ENCODE measurements at regions not wholly inside any gene's neighbourhood (a gene's known extent, or its start where the extent isn't known, plus 50 kb on each side); places are given as distances from the start of the nearest gene placed in this dataset.

GRCh38 chr13:76338003-76338402 lies 548.2 kb downstream of the KCTD12 start:
- H3K27me3 ChIP-seq (ENCODE audit: low read depth, low read length): no peaks in the 10 kb centered on the region
- H3K36me3 ChIP-seq (ENCODE audit: control insufficient read depth in 1 of 2, insufficient read depth in 2 of 2, low read length in 2 of 2): no peaks in the 10 kb centered on the region
- no peaks in the 10 kb centered on the region for H3K9me3 ChIP-seq (ENCODE audit: control insufficient read depth in 1 of 2, low read length in 2 of 2)
- H3K4me1 ChIP-seq (ENCODE audit: control insufficient read depth in 1 of 2, insufficient read depth in 2 of 2, low read length in 2 of 2): peaks cover 0 to 11% of the 10 kb centered on the region in 2 donors
- H3K4me3 ChIP-seq (ENCODE audit: low read depth in 1 of 2, low read length in 2 of 2): no peak overlapping the region
- H3K27ac ChIP-seq (ENCODE audit: low read length): no peak overlapping the region

DNA sequence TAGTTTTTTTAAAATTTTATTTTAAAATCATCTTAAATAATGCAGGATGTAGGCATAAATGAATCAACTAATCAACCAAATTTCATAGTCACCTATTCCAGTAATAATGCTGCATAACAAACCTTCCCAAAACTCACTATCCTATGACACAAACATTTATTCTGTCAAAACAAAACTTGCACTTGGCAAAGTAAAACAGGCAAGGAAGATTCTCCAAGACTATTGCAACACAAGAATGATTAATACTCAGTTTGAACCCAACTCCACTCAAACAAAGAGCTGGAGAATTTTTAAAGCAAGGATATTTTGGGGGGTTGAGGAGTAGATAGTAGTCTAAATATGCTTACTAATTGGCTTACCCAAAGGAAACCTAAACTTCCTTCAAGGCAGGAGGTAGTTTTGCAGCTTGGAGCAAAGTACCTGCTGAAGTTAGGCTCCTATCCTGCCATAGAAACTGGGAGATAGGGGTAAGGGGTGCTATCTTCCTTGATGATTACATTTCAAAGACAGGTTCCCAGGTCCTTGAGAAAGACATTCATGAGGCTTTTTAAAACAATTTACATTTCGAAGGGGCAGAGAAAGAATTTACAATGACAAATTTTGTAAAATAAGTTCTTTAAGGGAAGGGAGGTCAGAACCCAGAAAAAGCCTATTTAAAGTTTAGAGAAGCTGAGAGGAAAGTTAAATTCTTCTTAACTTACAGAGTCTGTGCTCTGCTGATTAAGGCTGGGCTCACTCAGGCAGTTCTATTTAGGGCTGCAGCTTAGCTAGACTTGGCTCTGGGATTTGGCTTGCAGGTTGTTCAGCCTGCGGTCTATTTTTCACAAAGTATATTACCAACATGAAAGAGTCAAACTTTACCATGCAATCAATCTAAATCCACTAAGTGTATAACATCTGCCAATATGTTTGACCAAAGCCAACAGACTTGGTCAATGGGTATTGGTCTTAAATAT lies 549.0 kb downstream of the KCTD12 start:
- no peak overlapping the region for H3K4me3 ChIP-seq (ENCODE audit: low read depth in 1 of 2, low read length in 2 of 2)
- H3K27ac ChIP-seq (ENCODE audit: low read length): no peak overlapping the region
- no peaks in the 10 kb centered on the region for H3K36me3 ChIP-seq (ENCODE audit: control insufficient read depth in 1 of 2, insufficient read depth in 2 of 2, low read length in 2 of 2)
- no peaks in the 10 kb centered on the region for H3K9me3 ChIP-seq (ENCODE audit: control insufficient read depth in 1 of 2, low read length in 2 of 2)
- H3K27me3 ChIP-seq (ENCODE audit: low read depth, low read length): no peaks in the 10 kb centered on the region
- peaks cover 0 to 11% of the 10 kb centered on the region in 2 donors for H3K4me1 ChIP-seq (ENCODE audit: control insufficient read depth in 1 of 2, insufficient read depth in 2 of 2, low read length in 2 of 2)

- peaks cover 0 to 18% of the 10 kb centered on the region in 2 donors for H3K4me1 ChIP-seq (ENCODE audit: control insufficient read depth in 1 of 2, insufficient read depth in 2 of 2, low read length in 2 of 2)
- H3K9me3 ChIP-seq (ENCODE audit: control insufficient read depth in 1 of 2, low read length in 2 of 2): no peaks in the 10 kb centered on the region
- no peaks in the 10 kb centered on the region for H3K27me3 ChIP-seq (ENCODE audit: low read depth, low read length)
- no peaks in the 10 kb centered on the region for H3K36me3 ChIP-seq (ENCODE audit: control insufficient read depth in 1 of 2, insufficient read depth in 2 of 2, low read length in 2 of 2)
- no peak overlapping the region for H3K27ac ChIP-seq (ENCODE audit: low read length)
- H3K4me3 ChIP-seq (ENCODE audit: low read depth in 1 of 2, low read length in 2 of 2): no peak overlapping the region
These were observed 550.7 kb downstream of the KCTD12 start for GRCh38 chr13:76335463-76335862.

DNA sequence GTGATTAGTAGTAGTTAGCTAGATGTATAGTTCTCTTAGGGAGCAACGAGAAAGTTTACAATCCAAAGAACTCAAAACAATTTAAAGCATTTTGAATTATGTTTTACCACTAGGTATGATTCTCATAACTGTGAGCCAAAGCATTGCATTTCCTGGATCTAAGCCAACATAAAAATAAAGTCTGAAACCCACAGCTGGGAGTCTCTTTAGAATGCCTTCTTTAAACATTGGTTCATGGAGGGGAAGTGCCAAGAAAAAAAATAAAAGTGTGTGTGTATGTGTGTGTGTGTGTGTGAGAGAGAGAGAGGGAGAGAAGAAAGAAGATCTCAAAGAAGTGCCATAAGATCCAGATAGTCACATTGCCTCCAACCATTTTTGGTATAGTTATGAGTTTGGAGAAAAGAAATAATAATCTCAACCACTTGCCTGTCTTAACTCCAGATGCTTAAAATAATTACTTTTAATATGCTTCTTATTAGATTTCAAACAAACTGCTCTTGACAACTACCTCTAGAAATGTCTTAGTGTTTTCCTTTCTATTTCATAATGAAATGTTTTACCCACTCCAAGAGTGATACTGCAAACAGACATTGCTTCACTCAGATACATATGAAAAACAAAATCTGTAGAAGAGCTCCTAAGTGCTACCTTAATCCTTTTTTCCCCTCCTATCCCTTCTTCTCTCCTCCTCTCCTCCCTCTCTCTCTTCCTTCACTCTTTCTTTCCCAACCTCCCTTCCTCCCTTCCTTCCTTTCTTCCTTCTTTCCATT lies 554.1 kb downstream of the KCTD12 start:
- Histone ChIP-seq H3K9me3 (ENCODE audit: control insufficient read depth in 1 of 2, low read length in 2 of 2) (peaks cover 0 to 4% of the 10 kb centered on the region in 2 donors), H3K27me3 (ENCODE audit: low read depth, low read length) (no peaks in the 10 kb centered on the region), H3K36me3 (ENCODE audit: control insufficient read depth in 1 of 2, insufficient read depth in 2 of 2, low read length in 2 of 2) (no peaks in the 10 kb centered on the region), H3K4me1 (ENCODE audit: control insufficient read depth in 1 of 2, insufficient read depth in 2 of 2, low read length in 2 of 2) (peaks cover 0 to 11% of the 10 kb centered on the region in 2 donors), H3K27ac (ENCODE audit: low read length) (no peak overlapping the region), H3K4me3 (ENCODE audit: low read depth in 1 of 2, low read length in 2 of 2) (no peak overlapping the region)

- Histone ChIP-seq H3K9me3 (ENCODE audit: control insufficient read depth in 1 of 2, low read length in 2 of 2) (peaks cover 0 to 4% of the 10 kb centered on the region in 2 donors), H3K4me1 (ENCODE audit: control insufficient read depth in 1 of 2, insufficient read depth in 2 of 2, low read length in 2 of 2) (peaks cover 0 to 8% of the 10 kb centered on the region in 2 donors), H3K27me3 (ENCODE audit: low read depth, low read length) (no peaks in the 10 kb centered on the region), H3K27ac (ENCODE audit: low read length) (no peak overlapping the region), H3K4me3 (ENCODE audit: low read depth in 1 of 2, low read length in 2 of 2) (no peak overlapping the region), H3K36me3 (ENCODE audit: control insufficient read depth in 1 of 2, insufficient read depth in 2 of 2, low read length in 2 of 2) (no peaks in the 10 kb centered on the region)
These were observed 555.4 kb downstream of the KCTD12 start for GRCh38 chr13:76330761-76331160.

GRCh38 chr13:76329866-76330580 lies 556.2 kb downstream of the KCTD12 start:
- Histone ChIP-seq H3K9me3 (ENCODE audit: control insufficient read depth in 1 of 2, low read length in 2 of 2) (peaks cover 0 to 4% of the 10 kb centered on the region in 2 donors), H3K27me3 (ENCODE audit: low read depth, low read length) (no peaks in the 10 kb centered on the region), H3K27ac (ENCODE audit: low read length) (no peak overlapping the region), H3K36me3 (ENCODE audit: control insufficient read depth in 1 of 2, insufficient read depth in 2 of 2, low read length in 2 of 2) (no peaks in the 10 kb centered on the region), H3K4me3 (ENCODE audit: low read depth in 1 of 2, low read length in 2 of 2) (no peak overlapping the region), H3K4me1 (ENCODE audit: control insufficient read depth in 1 of 2, insufficient read depth in 2 of 2, low read length in 2 of 2) (peaks cover 0 to 8% of the 10 kb centered on the region in 2 donors)

DNA sequence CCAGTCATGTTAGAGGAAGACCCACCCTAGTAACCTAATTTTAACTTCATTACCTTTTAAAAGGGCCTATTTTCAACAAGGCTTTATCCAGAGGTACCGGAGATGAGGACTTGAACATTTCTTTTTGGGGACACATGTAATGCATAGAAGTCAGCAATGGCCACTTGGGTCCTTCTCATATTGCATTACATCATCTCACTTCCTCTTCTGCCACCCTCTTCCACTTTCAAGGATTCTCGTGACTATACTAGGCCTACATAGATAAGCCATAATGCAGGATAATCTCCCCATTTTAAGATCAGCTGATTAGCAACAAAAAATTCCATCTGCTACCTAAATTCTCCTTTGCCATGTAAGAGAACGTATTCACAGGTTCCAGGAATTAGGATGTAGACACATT lies 557.2 kb downstream of the KCTD12 start:
- peaks cover 0 to 8% of the 10 kb centered on the region in 2 donors for H3K4me1 ChIP-seq (ENCODE audit: control insufficient read depth in 1 of 2, insufficient read depth in 2 of 2, low read length in 2 of 2)
- H3K27me3 ChIP-seq (ENCODE audit: low read depth, low read length): no peaks in the 10 kb centered on the region
- peaks cover 0 to 4% of the 10 kb centered on the region in 2 donors for H3K9me3 ChIP-seq (ENCODE audit: control insufficient read depth in 1 of 2, low read length in 2 of 2)
- H3K36me3 ChIP-seq (ENCODE audit: control insufficient read depth in 1 of 2, insufficient read depth in 2 of 2, low read length in 2 of 2): no peaks in the 10 kb centered on the region
- no peak overlapping the region for H3K4me3 ChIP-seq (ENCODE audit: low read depth in 1 of 2, low read length in 2 of 2)
- no peak overlapping the region for H3K27ac ChIP-seq (ENCODE audit: low read length)

GRCh38 chr13:76326343-76326742 lies 559.9 kb downstream of the KCTD12 start:
- Histone ChIP-seq H3K4me1 (ENCODE audit: control insufficient read depth in 1 of 2, insufficient read depth in 2 of 2, low read length in 2 of 2) (peaks cover 0 to 5% of the 10 kb centered on the region in 2 donors), H3K27ac (ENCODE audit: low read length) (no peak overlapping the region), H3K36me3 (ENCODE audit: control insufficient read depth in 1 of 2, insufficient read depth in 2 of 2, low read length in 2 of 2) (no peaks in the 10 kb centered on the region), H3K4me3 (ENCODE audit: low read depth in 1 of 2, low read length in 2 of 2) (no peak overlapping the region), H3K27me3 (ENCODE audit: low read depth, low read length) (no peaks in the 10 kb centered on the region), H3K9me3 (ENCODE audit: control insufficient read depth in 1 of 2, low read length in 2 of 2) (peaks cover 0 to 4% of the 10 kb centered on the region in 2 donors)

GRCh38 chr13:76319921-76320320 lies 566.3 kb downstream of the KCTD12 start:
- H3K4me1 ChIP-seq (ENCODE audit: control insufficient read depth in 1 of 2, insufficient read depth in 2 of 2, low read length in 2 of 2): no peaks in the 10 kb centered on the region
- H3K9me3 ChIP-seq (ENCODE audit: control insufficient read depth in 1 of 2, low read length in 2 of 2): no peaks in the 10 kb centered on the region
- H3K36me3 ChIP-seq (ENCODE audit: control insufficient read depth in 1 of 2, insufficient read depth in 2 of 2, low read length in 2 of 2): no peaks in the 10 kb centered on the region
- no peaks in the 10 kb centered on the region for H3K27me3 ChIP-seq (ENCODE audit: low read depth, low read length)
- no peak overlapping the region for H3K4me3 ChIP-seq (ENCODE audit: low read depth in 1 of 2, low read length in 2 of 2)
- H3K27ac ChIP-seq (ENCODE audit: low read length): no peak overlapping the region

- H3K27ac ChIP-seq (ENCODE audit: low read length): no peak overlapping the region
- no peak overlapping the region for H3K4me3 ChIP-seq (ENCODE audit: low read depth in 1 of 2, low read length in 2 of 2)
- no peaks in the 10 kb centered on the region for H3K36me3 ChIP-seq (ENCODE audit: control insufficient read depth in 1 of 2, insufficient read depth in 2 of 2, low read length in 2 of 2)
- no peaks in the 10 kb centered on the region for H3K4me1 ChIP-seq (ENCODE audit: control insufficient read depth in 1 of 2, insufficient read depth in 2 of 2, low read length in 2 of 2)
- no peaks in the 10 kb centered on the region for H3K27me3 ChIP-seq (ENCODE audit: low read depth, low read length)
- no peaks in the 10 kb centered on the region for H3K9me3 ChIP-seq (ENCODE audit: control insufficient read depth in 1 of 2, low read length in 2 of 2)
These were observed 569.1 kb downstream of the KCTD12 start for GRCh38 chr13:76316998-76317527.

- no peaks in the 10 kb centered on the region for H3K4me1 ChIP-seq (ENCODE audit: control insufficient read depth in 1 of 2, insufficient read depth in 2 of 2, low read length in 2 of 2)
- no peak overlapping the region for H3K4me3 ChIP-seq (ENCODE audit: low read depth in 1 of 2, low read length in 2 of 2)
- H3K9me3 ChIP-seq (ENCODE audit: control insufficient read depth in 1 of 2, low read length in 2 of 2): no peaks in the 10 kb centered on the region
These were observed 571.7 kb downstream of the KCTD12 start for GRCh38 chr13:76314495-76314894.

More at GRCh38 chr13:76314495-76314894, 571.7 kb downstream of the KCTD12 start:
- Histone ChIP-seq H3K27ac (ENCODE audit: low read length) (no peak overlapping the region), H3K27me3 (ENCODE audit: low read depth, low read length) (no peaks in the 10 kb centered on the region), H3K36me3 (ENCODE audit: control insufficient read depth in 1 of 2, insufficient read depth in 2 of 2, low read length in 2 of 2) (no peaks in the 10 kb centered on the region)

All from muscle layer of duodenum (tissue), 2 donors.